Right forelimb (tissue), 1 donor: ENCODE measurements at regions not wholly inside any gene's neighbourhood (a gene's known extent, or its start where the extent isn't known, plus 50 kb on each side); places are given as distances from the start of the nearest gene placed in this dataset.
"Not testable (repeated sequence)": the region's sequence is repeated elsewhere in the genome, so short reads cannot be mapped to it uniquely, and the experiment has no call there.

ENCODE experiments used
- DNase-seq: peaks from one replicate; pipeline ENCODE4 v3.0.0-alpha.2; 2018

DNA sequence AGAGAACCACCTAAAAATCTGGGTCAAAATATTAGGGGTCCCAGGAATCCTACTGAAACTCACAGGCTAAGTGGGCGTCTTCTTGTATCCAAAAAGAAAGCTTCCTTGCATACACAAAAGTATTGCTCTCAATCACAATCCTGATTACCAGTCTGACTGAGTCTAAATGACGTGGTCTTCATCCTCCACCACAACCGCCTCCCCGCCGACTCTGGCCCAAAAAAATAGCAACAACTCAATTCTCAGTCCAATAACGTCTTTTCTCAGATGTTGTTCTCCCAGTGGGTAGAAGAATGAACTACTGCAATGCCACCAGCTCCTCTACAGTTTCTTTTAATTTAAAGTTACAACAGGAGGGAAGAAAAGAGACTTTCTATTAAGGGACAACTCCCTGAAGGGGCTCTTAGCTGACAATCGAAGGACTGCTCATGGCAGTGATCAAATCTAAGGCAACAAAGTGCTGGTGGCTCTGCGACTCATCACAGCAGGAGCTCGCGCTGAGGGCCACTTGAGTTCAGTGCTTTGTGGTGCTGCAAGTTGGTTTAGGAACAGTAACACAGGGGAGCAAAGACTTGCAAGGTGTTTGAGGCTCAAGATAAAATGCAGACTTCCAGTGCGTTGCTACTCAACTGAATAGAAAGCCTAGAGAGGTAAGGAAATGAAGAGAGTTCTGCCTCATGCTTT, 394.1 kb downstream of the BCAT1 start:
- no peak for DNase-seq

DNA sequence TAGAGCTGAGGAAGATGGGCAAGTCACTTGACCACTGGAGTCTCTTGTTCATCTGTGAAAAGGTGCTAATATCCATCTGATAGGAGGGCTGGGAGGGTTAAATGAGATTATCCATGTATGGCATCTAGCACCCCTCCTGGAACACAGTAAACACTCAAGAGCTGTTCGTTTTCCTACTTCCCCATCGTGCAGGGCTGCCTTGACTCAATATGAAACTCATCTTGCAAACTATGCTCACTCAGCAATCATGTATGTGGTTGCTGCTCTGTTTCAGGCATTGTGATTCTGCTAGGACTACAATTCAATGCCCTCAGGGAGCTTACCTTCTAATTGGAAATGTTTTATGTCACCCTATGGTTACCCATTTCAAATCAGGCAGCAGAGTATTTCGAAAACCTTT, 395.6 kb downstream of the BCAT1 start:
- no peak for DNase-seq

DNA sequence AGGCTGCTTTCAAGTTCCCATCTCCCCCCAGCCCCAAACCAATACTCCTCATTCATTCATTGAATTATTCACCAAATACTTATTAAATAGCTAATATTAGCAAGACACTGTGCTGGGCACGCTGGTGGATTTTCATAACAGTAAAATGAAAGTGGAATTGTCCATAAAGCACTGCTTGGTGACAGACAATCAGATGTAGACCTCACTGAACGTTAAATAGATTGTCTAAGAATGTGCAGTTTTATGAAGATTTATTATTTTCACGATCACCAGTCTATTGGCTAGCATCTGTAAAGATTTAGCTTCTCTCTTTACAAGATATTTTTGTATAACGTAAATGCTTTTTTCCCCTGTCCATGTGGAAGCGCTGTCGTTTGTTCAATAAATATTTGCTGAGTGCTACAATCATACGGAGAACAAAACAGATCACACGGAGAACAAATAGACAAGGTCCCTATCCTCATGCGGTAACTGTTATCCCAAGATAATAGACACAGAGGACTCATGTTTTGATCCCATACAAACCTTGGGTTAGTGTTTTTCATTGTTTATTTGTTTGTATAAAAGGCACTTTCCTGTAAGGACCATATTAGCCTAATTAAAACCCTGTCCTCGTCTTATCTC, 397.6 kb downstream of the BCAT1 start:
- no peak for DNase-seq

DNA sequence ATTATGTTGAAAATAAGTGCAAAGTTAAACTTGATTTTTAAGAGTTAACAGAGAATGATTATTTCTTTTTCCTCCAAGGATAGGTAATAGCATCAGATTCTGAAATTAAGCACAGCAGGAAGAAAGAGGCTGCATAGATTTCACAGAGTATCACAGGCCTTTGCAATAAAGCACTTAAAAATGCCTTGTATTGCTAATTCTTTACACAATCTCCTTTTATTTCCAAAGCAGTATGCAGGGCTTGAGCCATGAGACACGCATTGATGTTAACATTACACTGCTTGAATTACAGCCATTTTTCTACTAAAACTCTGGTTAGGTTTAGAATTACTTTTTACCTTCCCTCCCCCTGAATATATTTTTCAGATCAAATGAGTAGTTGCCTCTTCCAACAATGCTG, 398.3 kb downstream of the BCAT1 start:
- no peak for DNase-seq

DNA sequence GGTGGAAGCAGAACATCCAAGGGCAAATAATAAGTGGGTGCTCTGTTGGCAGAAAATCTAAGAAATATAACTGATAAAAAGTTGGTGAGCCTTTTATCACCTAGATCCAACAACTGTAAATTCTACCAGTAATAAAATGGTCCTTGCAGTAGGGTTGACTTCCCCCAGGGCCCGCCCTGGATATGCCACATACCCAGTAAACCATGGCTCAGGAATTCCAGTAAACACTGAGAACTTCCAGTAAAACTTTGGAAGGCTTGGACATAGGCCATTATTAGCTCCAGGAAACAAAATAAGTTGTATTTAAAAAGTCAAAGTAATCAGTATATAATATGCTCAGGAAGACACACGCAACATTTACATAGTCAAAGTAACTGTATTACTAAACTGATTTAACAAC, 402.2 kb downstream of the BCAT1 start:
- no peak for DNase-seq

DNA sequence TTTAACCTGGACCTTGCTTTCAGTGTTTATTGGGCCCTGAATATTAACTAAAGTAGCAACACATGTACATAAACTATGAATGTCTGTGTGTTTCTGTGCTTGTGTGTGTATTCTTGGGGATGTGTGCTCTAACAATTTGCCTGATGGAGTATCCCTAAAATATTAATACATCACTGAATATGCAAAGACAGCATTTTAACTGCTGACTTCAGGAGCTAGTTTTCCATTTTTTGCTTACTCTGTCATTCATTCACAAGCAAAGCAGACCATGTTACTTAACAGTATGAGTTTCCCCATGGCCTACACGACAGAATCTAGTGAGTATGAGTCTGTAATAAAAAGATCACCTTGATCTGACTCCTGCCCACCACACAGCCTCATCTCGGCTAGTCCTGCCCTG, 402.8 kb downstream of the BCAT1 start:
- no peak for DNase-seq

DNA sequence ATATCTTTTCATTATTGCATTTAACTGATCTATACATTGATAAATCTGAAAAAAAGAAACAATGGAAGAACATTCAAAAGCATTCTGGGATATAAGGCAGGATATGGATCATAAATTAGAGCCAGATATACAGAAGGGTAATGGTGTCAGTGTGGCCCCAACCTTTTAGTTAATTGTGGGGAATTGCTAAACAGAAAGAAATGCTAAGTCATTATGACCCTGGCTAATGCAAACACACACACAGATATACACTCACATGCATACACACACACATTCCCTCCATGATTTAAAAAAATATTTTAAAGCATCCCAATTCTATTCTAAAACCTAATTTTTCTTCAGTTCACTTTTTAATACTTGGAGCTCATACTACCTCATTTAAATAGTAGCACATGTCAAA, 404.5 kb downstream of the BCAT1 start:
- DNase-seq: no peak

DNA sequence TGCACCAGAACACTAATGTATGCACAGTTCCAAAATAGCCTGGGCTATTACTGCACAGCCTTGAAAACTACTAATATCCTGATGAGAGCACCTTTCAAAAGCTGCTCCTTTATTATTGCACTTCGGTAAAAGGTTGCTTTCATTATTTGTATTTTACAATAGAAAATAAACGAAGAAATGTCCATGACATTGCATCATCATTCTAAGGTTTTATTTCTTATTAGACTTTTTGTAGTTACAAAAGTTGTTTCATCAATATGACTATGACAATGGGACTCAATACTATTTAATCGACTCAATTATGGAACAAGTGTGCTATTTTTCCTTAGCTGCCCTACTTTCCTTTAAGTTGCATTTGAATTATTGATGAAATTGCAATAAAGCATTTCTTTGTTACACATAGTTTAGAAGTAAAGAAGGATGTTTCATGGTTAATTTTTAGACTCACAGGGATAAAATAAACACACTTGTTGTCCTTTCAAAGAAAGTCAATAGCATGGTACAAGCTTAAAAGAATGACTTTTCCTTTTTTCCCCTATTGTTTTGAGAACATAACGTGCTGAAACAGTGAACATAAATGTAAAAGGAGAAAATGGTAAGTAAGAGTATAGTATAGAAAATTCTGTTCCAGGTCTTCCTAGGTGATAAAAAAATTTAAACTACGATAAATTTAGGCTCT, 407.6 kb downstream of the BCAT1 start:
- no peak for DNase-seq

DNA sequence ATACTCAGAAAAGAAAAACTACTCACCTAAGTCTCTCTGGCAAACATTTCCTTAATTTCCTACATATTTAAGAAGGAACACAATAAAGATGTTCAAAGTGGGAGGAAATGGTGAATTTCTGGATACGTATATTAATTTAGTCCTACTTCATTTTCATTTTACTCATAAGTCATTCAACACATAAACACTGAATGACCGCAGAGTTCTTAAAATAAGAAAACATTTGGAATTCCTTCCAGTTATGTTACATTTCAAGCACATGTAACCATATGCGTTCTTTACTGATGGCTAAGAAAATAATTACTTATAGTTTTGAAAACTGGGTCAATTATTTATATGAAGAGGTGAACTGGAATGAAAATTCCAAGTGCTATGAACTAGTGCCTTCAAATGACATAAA, 409.3 kb downstream of the BCAT1 start:
- DNase-seq: no peak

DNA sequence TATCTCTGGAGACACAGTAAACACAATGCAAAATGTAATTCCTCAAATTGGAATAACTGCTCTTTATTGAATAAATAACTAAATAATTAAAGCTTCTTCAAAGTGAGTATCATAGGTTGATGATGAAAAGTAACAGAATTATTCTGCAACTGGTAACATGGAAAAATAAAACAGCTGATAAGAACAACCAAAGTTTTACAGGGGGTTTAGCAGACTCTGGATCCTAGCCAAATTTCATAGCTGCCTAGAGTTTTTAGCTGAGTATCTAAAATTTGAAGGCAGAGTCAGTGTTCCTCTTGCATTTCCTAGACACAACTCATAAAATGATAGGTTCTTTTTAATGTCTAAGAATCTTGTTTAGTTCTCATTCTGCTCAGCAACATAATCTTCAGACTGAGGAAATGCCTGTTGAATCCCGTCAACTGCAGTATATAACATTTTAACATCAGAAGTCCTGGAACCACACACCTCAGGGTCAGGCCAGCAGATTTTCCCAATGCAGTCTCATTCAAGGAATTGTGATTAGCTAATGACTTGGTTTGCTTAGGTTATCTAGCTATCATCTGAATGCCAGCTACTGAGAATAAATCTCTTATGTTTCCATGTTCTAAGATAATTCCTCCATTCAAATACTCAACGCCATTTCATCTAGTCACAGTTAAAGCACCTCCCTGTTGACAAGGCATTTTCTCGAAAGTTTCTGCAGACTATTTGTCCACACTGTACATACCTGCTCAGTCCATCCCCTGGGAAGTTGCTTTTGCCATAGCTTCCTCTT, 411.6 kb downstream of the BCAT1 start:
- no peak for DNase-seq

DNA sequence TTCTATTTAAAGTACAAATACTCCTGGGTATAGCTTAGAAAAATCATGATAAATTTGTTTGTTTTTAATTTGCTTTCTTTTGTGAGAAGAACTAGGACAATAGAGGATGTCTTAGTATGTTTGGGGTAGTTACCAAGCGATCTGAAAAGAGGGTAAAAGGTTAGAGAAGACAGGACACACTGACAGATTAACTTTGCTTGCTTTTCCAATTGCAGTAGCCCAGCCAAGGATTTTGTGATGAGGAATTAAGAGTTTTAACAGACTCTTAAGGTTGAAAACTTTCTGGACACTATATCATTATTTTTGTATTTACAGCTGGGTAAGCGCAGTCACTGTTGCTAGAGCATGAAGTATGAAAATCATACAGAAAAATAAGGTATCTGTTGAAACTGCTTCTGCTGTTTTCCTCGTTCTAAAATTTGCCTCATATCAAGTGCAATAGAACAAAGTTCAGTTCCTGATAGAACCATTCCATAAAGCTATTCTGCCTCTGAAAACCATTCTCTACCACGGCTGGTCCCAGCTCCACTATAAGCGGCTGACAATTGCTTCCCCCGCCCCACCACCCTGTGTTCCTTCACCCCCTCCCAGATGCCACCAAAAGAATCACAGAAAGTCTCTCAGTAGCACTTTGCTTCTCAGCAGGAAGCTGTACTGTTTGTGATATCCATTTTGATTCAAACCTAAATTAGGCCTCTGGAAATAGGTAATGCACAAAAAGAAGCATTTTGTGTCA, 413.4 kb downstream of the BCAT1 start:
- no peak for DNase-seq

DNA sequence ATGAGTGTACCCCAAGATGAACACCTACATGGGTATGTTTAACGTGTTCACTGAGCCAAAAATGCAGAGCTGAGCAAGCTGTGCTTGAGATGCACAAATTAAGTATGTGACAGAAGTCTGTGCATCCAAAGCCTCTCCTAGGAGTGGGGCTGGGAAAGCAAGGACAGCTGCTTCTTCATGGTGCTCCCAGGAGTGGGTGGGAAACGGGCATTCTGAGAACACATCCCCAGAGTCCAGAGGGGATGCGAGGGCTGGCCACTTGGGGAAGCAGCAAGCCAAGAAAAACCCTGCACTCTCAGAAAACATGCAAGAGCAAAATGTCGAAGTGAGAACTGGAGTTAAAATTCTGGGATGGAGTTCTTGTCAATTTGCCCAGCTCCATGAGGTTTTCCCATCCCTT, 414.3 kb downstream of the BCAT1 start:
- no peak for DNase-seq

DNA sequence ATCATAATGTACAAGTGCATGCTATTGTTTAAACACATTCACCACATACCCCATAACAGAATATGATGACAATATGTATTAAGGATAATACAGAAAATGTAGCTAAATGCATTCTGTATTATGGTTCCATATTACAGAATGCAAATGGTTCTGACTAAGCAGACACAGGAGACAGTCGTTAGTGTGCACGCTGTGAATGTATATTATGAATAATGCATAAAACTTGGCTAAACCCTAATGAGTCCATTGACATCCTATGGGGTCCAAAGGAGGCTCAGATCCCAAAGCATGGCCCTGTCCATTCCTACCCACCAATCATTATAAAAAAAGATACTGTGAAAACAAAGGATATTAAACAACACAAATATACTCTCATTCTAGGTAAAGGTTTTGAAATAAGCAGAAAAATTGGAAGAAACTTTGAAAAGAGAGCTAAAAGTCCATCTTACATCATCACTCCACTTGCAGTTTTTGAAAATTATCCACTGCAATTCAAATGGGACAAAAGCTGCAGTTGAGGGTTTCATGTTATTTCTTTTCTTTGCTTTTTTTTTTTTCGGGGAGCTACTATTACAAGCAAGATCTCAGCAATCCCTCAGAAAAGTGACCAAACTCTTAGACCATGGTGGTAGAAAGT, 415.1 kb downstream of the BCAT1 start:
- DNase-seq: no peak

DNA sequence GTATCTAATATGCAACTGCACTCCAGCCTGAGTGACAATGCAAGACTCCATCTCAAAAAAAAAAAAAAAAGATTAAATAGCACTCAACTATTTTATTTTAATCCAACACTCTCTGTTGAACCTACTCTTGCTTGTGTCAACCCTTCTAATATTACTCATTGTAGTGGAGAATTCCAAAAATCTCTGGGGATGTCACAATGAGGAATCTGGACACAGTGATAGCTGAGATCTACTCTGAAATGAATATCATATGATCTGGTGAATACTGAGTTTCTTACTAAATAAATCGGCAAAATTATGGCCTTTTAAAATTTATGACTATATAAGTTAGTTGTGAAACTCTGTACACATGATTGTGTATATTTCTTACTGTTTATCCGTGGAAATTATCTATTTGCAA, 418.2 kb downstream of the BCAT1 start:
- DNase-seq: no peak

DNA sequence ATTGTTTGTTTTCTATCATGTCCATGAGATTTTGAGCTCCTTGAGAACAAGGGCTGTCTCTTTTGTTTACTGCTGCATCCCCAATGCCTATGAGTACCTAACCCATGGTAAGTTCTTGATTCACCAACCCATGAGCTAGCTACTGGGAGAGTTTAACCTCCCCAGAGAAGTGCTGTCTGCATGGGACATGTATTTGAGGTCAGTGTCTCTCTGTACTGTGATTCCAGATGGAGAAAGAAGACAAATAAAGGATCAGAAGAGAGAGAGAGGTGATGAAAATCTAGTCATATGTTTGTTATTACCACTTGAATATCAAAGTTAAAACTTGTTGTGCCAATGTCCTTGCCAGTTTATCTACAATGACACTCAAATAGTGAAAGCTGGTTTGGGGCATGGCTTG, 421.8 kb downstream of the BCAT1 start:
- no peak for DNase-seq

DNA sequence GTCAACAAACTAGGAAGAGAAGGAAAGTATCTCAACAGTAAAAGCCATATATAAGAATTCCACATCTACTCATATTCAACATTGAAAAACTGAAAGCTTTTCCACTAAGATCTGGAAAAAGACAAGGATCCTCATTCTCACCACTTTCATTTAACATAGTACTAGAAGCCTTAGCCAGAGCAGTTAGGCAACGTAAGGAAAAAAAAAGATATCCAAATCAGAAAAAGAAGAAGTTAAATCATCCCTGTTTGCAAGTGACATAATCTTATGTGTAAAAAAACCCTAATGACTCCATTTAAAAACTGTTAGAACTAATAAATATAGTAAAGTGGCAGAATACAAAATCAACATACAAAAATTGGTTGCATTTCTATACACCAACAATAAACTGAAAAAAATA, 426.2 kb downstream of the BCAT1 start:
- no peak for DNase-seq

DNA sequence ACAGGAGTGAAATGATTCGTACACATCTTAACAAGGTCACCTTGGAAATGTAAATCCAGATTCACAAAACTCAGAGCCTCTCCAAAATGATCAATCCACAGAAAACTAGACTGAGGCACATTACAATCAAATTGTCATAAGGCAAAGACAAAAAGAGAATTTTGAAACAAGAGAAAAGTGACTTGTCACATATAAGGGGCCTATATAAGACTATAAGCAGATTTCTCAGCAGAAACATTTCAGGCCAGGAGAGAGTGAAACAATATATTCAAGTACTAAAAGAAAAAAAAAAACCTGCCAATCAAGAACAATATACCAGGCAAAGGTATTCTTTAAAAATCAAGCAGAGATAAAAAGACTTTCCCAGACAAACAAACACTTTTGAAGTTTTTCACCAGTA, 429.1 kb downstream of the BCAT1 start:
- no peak for DNase-seq

DNA sequence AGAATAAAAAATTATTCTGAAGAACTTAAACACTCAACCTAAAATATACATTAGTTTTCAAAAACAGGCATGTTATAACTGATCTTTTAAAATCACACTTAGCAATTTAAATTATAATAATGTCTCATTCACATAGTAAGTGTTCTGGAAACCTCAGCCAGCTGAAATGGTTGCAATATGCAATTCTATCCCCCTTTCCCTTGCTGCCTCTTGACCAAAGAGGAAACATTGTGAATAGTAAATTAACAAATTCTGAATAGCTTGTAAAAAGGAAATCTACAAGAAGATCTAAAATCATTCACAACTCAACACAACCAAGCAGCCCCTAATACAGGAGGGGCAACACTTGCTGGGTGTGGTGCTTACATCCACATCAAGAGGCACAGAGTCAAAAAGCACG, 431.9 kb downstream of the BCAT1 start:
- DNase-seq: no peak

DNA sequence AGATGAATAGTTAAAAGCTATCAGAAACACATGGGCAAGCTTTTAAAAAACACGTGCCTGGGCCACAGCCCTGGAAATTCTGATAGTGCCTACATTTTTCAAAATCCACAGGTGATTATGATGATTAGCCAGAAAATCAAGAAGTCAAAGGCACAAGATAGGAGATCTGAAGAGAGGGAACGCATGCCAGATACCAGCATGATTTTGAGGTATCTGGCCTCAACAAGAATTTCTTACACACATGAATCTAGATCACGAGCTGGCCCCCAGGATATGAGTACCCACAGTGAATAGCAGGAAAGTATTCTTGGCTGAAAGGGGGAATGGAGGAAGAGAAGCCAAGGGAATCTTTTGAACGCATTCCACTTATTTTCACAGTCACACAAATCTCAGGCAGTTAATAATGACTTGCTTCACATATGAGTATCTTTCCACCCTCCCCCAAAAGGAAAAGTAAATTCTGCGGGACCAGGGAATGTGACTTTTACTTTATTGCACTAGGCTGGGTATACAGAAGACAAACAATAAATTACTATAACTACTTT, 438.2 kb downstream of the BCAT1 start:
- DNase-seq: no peak

DNA sequence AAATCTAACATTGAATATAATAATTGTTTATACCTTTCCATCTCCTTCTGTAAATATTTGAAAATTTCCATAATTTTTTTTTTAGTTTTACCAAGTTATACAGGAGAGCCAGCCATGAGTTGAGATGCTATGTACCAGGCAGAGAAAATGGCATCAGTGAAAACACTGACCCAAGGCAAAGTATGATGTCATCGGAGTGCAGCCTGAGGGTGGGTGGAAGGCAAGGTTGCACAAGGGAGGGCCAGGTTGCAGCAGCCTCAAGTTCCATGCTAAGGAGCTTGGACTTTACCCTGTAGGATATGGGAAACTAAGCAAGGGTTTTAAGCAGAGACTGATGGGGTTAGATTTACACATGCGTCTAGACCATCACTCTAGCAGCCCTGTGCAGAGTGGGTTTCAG, 441.1 kb downstream of the BCAT1 start:
- no peak for DNase-seq

DNA sequence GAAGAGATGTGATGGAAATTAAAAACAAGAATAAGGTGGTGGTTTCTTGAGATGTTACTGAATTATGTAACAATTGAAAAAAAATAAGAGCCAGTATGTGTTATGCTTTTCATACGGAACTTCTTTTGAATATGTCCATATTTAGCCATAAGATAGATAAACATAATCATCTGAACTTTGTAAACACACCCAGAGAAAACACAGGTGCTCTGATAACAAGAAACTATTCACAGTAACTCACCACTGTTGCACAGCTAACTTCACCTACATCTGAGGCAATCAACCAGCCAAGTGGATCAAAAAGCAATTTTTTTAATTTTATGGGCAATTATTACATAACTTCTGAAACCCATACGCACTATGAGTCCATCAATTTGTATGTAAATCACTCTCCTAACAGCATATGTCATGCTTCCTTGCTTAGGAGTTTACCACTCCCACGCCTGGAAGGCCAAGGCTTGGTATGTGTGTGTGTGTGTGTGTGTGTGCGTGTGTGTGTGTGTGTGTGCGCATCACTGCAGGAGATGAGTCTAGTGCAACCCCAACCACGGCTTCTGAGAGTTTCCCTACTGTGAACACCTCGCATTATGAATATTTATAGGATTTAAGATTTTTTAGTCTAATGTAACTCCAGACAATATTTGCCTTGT, 443.4 kb downstream of the BCAT1 start:
- no peak for DNase-seq

DNA sequence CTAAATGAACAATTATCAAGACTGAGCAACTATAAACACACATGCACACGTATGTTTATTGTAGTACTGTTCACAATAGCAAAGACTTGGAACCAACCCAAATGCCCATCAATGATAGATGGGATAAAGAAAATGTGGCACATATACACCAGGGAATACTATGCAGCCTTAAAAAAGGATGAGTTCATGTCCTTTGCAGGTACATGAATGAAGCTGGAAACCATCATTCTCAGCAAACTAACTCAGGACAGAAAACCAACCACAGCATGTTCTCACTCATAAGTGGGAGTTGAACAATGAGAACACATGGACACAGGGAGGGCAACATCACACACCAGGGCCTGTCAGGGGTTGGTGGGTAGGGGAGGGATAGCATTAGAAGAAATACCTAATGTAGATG, 445.4 kb downstream of the BCAT1 start:
- not testable (repeated sequence) for DNase-seq
